SK-N-SH treated with all-trans-retinoic acid at 6 μM for 48 hours (cell line): ENCODE measurements at regions not wholly inside any gene's neighbourhood (a gene's known extent, or its start where the extent isn't known, plus 50 kb on each side); places are given as distances from the start of the nearest gene placed in this dataset.

Experiments used
- ATAC-seq: fragments of 200-7000 bp; cut with Tn5 transposase; 3 replicates; pipeline ENCODE4 v1.9.1; 2020; ENCODE audit warnings: mild to moderate bottlenecking, moderate library complexity
- ARNTL ChIP-seq: fragments of 450-650 bp; formaldehyde crosslinking; IDR thresholded peaks from 2 replicates; pipeline ENCODE4 v1.5.0; 2020; ENCODE audit warnings: low read depth, mild to moderate bottlenecking, moderate library complexity, borderline replicate concordance
- BACH2 ChIP-seq: fragments of 250-450 bp; sonication (Bioruptor Pico); IDR thresholded peaks from 2 replicates; pipeline ENCODE4 v1.9.0; 2021; ENCODE audit warnings: mild to moderate bottlenecking, borderline replicate concordance
- CREB5 ChIP-seq: fragments of 250-450 bp; sonication (Bioruptor Pico); IDR thresholded peaks from 2 replicates; pipeline ENCODE4 v1.5.1; 2020; ENCODE audit warnings: low read depth, mild to moderate bottlenecking, moderate library complexity
- CSDC2 ChIP-seq: fragments of 250-450 bp; sonication (Bioruptor Pico); IDR thresholded peaks from 2 replicates; pipeline ENCODE4 v1.5.0; 2020; ENCODE audit warnings: mild to moderate bottlenecking, moderate library complexity
- ESRRG ChIP-seq: fragments of 250-450 bp; sonication (Bioruptor Pico); IDR thresholded peaks from 2 replicates; pipeline ENCODE4 v1.6.1; 2021; ENCODE audit warnings: mild to moderate bottlenecking
- GLIS3 ChIP-seq: fragments of 250-450 bp; sonication (Bioruptor Pico); IDR thresholded peaks from 2 replicates; pipeline ENCODE4 v1.5.0; 2020; ENCODE audit warnings: mild to moderate bottlenecking, moderate library complexity
- OSR1 ChIP-seq: fragments of 250-450 bp; sonication (Bioruptor Pico); IDR thresholded peaks from 2 replicates; pipeline ENCODE4 v1.8.0; 2022; ENCODE audit warnings: moderate library complexity, mild to moderate bottlenecking, inconsistent platforms
- PATZ1 ChIP-seq: fragments of 250-450 bp; sonication (Bioruptor Pico); IDR thresholded peaks from 2 replicates; pipeline ENCODE4 v1.8.0; 2020; ENCODE audit warnings: mild to moderate bottlenecking, moderate library complexity, borderline replicate concordance
- POU6F1 ChIP-seq: fragments of 250-450 bp; sonication (Bioruptor Pico); IDR thresholded peaks from 2 replicates; pipeline ENCODE4 v1.8.0; 2021; ENCODE audit warnings: low read depth, mild to moderate bottlenecking, moderate library complexity, borderline replicate concordance
- PPARA ChIP-seq: fragments of 250-450 bp; sonication (Bioruptor Pico); IDR thresholded peaks from 2 replicates; pipeline ENCODE4 v1.5.0; 2020; ENCODE audit warnings: mild to moderate bottlenecking, borderline replicate concordance
- RARB ChIP-seq: fragments of 250-450 bp; sonication (Bioruptor Pico); IDR thresholded peaks from 2 replicates; pipeline ENCODE4 v1.8.0; 2021; ENCODE audit warnings: mild to moderate bottlenecking, moderate library complexity
- SNAI2 ChIP-seq: fragments of 250-450 bp; sonication (Bioruptor Pico); IDR thresholded peaks from 2 replicates; pipeline ENCODE4 v1.5.0; 2020; ENCODE audit warnings: mild to moderate bottlenecking, moderate library complexity
- TCF4 ChIP-seq: fragments of 250-450 bp; sonication (Bioruptor Pico); IDR thresholded peaks from 2 replicates; pipeline ENCODE4 v1.8.0; 2021; ENCODE audit warnings: mild to moderate bottlenecking, moderate library complexity, borderline replicate concordance
- TOX ChIP-seq: fragments of 250-450 bp; sonication (Bioruptor Pico); IDR thresholded peaks from 2 replicates; pipeline ENCODE4 v1.8.0; 2021; ENCODE audit warnings: mild to moderate bottlenecking, moderate library complexity, borderline replicate concordance
- TSHZ2 ChIP-seq: fragments of 250-450 bp; sonication (Bioruptor Pico); IDR thresholded peaks from 2 replicates; pipeline ENCODE4 v1.5.0; 2020; ENCODE audit warnings: mild to moderate bottlenecking, moderate library complexity
- ZFP3 ChIP-seq: fragments of 250-450 bp; sonication (Bioruptor Pico); IDR thresholded peaks from 2 replicates; pipeline ENCODE4 v1.5.0; 2020; ENCODE audit warnings: mild to moderate bottlenecking, moderate library complexity
- ZFP30 ChIP-seq: fragments of 450-650 bp; formaldehyde crosslinking; IDR thresholded peaks from 2 replicates; pipeline ENCODE4 v1.5.0; 2022; ENCODE audit warnings: mild to moderate bottlenecking, moderate library complexity
- ZNF565 ChIP-seq: fragments of 450-650 bp; formaldehyde crosslinking; conservative IDR thresholded peaks from 2 replicates; pipeline ENCODE4 v1.5.0; 2020; ENCODE audit warnings: low read depth, mild to moderate bottlenecking, moderate library complexity
- ZNF70 ChIP-seq: fragments of 450-650 bp; formaldehyde crosslinking; IDR thresholded peaks from 2 replicates; pipeline ENCODE4 v1.5.0; 2020; ENCODE audit warnings: mild to moderate bottlenecking, moderate library complexity
- ZNF8 ChIP-seq: fragments of 450-650 bp; formaldehyde crosslinking; IDR thresholded peaks from 2 replicates; pipeline ENCODE4 v1.5.0; 2020; ENCODE audit warnings: mild to moderate bottlenecking, moderate library complexity

GRCh38 chr3:24981924-24982323, 446.1 kb upstream of the RARB start (continued):
- TF ChIP-seq ZFP3 (no peak), ZNF565 (CRISPR knock-in tag) (no peak)

GRCh38 chr3:24985668-24986067, 442.4 kb upstream of the RARB start:
- TF ChIP-seq ZFP30 (CRISPR knock-in tag) (no peak), TOX (CRISPR knock-in tag) (no peak), CSDC2 (CRISPR knock-in tag) (no peak), PPARA (no peak), ESRRG (CRISPR knock-in tag) (no peak), TSHZ2 (CRISPR knock-in tag) (no peak), SNAI2 (CRISPR knock-in tag) (no peak), ZNF8 (no peak), RARB (CRISPR knock-in tag) (no peak), ARNTL (no peak), TCF4 (no peak), POU6F1 (CRISPR knock-in tag) (no peak), CREB5 (CRISPR knock-in tag) (no peak), BACH2 (CRISPR knock-in tag) (no peak), OSR1 (CRISPR knock-in tag) (no peak)
- ATAC-seq: no peak

- TF ChIP-seq PATZ1 (CRISPR knock-in tag) (no peak), BACH2 (CRISPR knock-in tag) (no peak), ZFP30 (CRISPR knock-in tag) (no peak), POU6F1 (CRISPR knock-in tag) (no peak), CREB5 (CRISPR knock-in tag) (no peak), ESRRG (CRISPR knock-in tag) (no peak), ZNF8 (no peak), GLIS3 (CRISPR knock-in tag) (no peak), ZNF70 (no peak), TSHZ2 (CRISPR knock-in tag) (no peak)
- ATAC-seq: no peak
Observed at GRCh38 chr3:24986612-24987011, 441.5 kb upstream of the RARB start.
